DND-41 (cell line): ENCODE measurements at regions not wholly inside any gene's neighbourhood (a gene's known extent, or its start where the extent isn't known, plus 50 kb on each side); places are given as distances from the start of the nearest gene placed in this dataset.

Experiments
- ATAC-seq: fragments of 200-7000 bp; cut with Tn5 transposase; 3 replicates; pipeline ENCODE4 v1.9.1; 2021; ENCODE audit warnings: low read depth; ENCODE audit not compliant: insufficient read depth
- DNase-seq: peaks from one replicate; pipeline ENCODE4 v3.0.0-alpha.2; 2020
- H2AFZ ChIP-seq: 2 replicates; pipeline ENCODE4 v1.6.0; 2012; ENCODE audit warnings: low read depth, low read length
- H3K27ac ChIP-seq: 2 replicates; pipeline ENCODE4 v1.5.1; 2012; ENCODE audit warnings: low read length, inconsistent platforms
- H3K27me3 ChIP-seq: fragments of 200-600 bp; sonication (generic); 2 replicates; pipeline ENCODE4 v1.6.0; 2012; ENCODE audit warnings: low read length, mild to moderate bottlenecking, inconsistent platforms; ENCODE audit not compliant: insufficient read depth, poor library complexity
- H3K36me3 ChIP-seq: 2 replicates; pipeline ENCODE4 v1.5.1; 2012; ENCODE audit warnings: low read length, inconsistent platforms; ENCODE audit not compliant: insufficient read depth
- H3K4me1 ChIP-seq: 2 replicates; pipeline ENCODE4 v1.5.1; 2012; ENCODE audit warnings: mild to moderate bottlenecking, low read length; ENCODE audit not compliant: insufficient read depth
- H3K4me2 ChIP-seq: 2 replicates; pipeline ENCODE4 v1.6.0; 2012; ENCODE audit warnings: mild to moderate bottlenecking, moderate library complexity, low read length, inconsistent platforms; ENCODE audit not compliant: insufficient read depth
- H3K4me3 ChIP-seq, 2 experiments: fragments of 200-600 bp in 1 of 2; shearing (Covaris generic) in 1 of 2; 2 replicates each; pipeline ENCODE4 v1.5.1; 2012 to 2016; ENCODE audit warnings: inconsistent platforms in 2 of 2, low read length in 2 of 2, mild to moderate bottlenecking in 2 of 2, low read depth in 1 of 2, moderate library complexity in 1 of 2
- H3K79me2 ChIP-seq: 2 replicates; pipeline ENCODE4 v1.6.0; 2012; ENCODE audit warnings: low read length, inconsistent platforms; ENCODE audit not compliant: insufficient read depth
- H3K9ac ChIP-seq: 2 replicates; pipeline ENCODE4 v1.6.0; 2012; ENCODE audit warnings: low read depth, mild to moderate bottlenecking, inconsistent platforms, low read length, moderate library complexity
- H3K9me3 ChIP-seq: 2 replicates; pipeline ENCODE4 v1.5.1; 2012; ENCODE audit warnings: low read length, moderate library complexity, mild to moderate bottlenecking, inconsistent platforms; ENCODE audit not compliant: insufficient read depth, severe bottlenecking
- H4K20me1 ChIP-seq: 2 replicates; pipeline ENCODE4 v1.6.0; 2012; ENCODE audit warnings: low read length; ENCODE audit not compliant: insufficient read depth
- CTCF ChIP-seq: IDR thresholded peaks from 2 replicates; pipeline ENCODE4 v1.5.1; 2012; ENCODE audit warnings: borderline replicate concordance, low read length, moderate library complexity, mild to moderate bottlenecking; ENCODE audit not compliant: poor library complexity, severe bottlenecking; ENCODE audit errors: extremely low read depth
- EZH2 ChIP-seq: IDR thresholded peaks from 3 replicates; pipeline ENCODE4 v1.6.1; 2012; ENCODE audit warnings: borderline replicate concordance, low read depth, mild to moderate bottlenecking, moderate library complexity, low read length, inconsistent platforms; ENCODE audit not compliant: severe bottlenecking

GRCh38 chr20:22408521-22409402 lies 175.6 kb downstream of the FOXA2 start:
- Histone ChIP-seq H3K36me3 (no peaks in the 10 kb centered on the region), H3K4me1 (no peaks in the 10 kb centered on the region), H3K27me3 (peaks cover 11% of the 10 kb centered on the region), H3K9me3 (no peaks in the 10 kb centered on the region), H3K4me2 (no peak overlapping the region), H2AFZ (no peak overlapping the region), H3K27ac (no peak overlapping the region), H3K4me3 (no peak overlapping the region), H3K79me2 (no peaks in the 10 kb centered on the region), H4K20me1 (no peaks in the 10 kb centered on the region), H3K9ac (no peak overlapping the region)
- DNase-seq (no peak), ATAC-seq (no peak)
- no peak for TF ChIP-seq EZH2
- no peak for TF ChIP-seq CTCF

DNA sequence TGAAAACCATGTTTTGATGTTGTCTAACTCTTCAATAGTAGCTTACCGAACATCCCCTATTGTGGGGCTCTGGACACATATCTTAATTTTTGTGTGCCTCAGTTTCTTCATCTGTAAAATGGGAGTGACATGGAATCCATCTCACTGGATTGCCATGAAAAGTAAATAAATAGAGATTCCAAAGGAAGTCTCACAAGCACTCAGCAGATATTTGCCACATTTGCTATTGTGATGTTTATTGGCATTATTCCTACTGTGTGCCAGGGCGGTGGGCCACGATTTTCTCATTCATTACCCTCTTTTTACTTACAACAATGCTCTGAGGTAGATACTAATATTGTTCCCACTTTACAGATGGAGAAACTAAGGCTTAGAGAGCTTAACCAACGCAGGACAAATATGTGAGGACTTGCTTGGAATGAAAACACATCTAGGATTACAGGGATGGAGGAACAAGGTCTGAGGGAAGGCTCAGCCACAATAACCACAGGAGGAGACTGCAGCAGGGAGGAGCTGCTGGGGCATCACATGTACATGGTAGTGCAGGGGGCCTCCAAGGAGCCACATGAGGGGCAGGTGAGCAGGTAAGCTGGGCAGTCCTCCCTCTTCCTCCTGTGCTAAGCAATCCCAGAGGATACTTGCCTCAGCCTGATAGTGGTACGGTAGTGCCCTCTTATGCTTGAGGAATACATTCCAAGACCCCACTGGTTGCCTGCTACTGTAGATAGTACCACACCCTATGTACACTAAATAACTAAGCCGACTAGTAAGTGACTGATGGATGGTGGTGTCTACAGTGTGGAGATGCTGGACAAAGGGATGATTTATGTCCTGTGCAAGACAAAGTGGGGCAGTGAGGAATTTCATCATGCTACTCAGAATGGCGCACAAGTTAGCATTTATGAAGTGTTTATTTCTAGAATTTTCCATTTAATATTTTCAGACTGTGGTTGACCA lies 176.9 kb downstream of the FOXA2 start:
- H3K9ac ChIP-seq, result no peak overlapping the region
- H3K36me3 ChIP-seq, result no peaks in the 10 kb centered on the region
- H3K79me2 ChIP-seq, result no peaks in the 10 kb centered on the region
- no peak for DNase-seq
- no peaks in the 10 kb centered on the region for H3K9me3 ChIP-seq
- TF ChIP-seq CTCF (no peak), EZH2 (no peak)
- ATAC-seq, result no peak
- peaks cover 11% of the 10 kb centered on the region for H3K27me3 ChIP-seq
- H3K4me1 ChIP-seq, result no peaks in the 10 kb centered on the region
- no peak overlapping the region for H3K4me2 ChIP-seq
- H4K20me1 ChIP-seq, result no peaks in the 10 kb centered on the region
- no peak overlapping the region for H2AFZ ChIP-seq
- no peak overlapping the region for H3K27ac ChIP-seq
- H3K4me3 ChIP-seq, result no peak overlapping the region

DNA sequence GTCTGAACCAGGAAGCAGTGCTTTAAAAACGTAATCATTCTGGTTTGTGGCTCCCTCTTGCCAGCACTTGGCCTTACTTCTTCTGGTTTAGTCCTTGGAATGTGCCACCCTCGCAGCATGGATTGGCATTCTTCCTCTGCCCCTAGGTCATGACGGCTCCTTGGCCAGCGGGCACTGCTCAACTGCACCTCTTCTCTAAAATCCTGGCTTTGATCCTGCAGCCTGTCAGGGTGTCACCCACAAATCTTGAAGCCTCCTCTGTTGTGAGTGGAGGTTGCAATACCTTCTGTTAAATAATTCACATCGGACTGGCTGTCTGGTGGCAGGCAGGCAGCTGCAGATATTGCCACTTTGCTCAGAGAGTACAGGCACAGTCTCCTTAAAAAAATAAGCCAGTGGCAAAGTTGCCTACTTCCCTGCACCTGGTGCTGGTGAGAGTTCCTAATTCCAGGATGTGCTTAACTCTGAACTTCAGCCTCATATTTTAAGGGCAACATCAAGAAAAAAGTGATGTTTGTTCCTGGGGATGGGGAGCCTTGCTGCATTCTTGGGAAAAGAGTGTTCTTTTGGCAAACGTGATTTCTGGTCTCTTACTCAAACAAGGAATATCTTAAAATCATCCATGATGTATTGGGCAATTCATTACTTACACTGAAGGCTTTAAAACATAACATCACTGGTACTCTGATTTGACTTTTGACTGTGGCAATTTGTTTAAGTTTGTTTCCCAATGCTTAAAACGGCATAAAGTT lies 179.8 kb downstream of the FOXA2 start:
- Histone ChIP-seq H3K4me2 (no peak overlapping the region), H4K20me1 (no peaks in the 10 kb centered on the region), H3K36me3 (no peaks in the 10 kb centered on the region), H3K9ac (no peak overlapping the region), H2AFZ (no peak overlapping the region), H3K27me3 (peaks cover 11% of the 10 kb centered on the region), H3K79me2 (no peaks in the 10 kb centered on the region), H3K4me1 (no peaks in the 10 kb centered on the region), H3K9me3 (no peaks in the 10 kb centered on the region), H3K4me3 (no peak overlapping the region), H3K27ac (no peak overlapping the region)
- no peak for TF ChIP-seq EZH2
- TF ChIP-seq CTCF, result no peak
- DNase-seq (no peak), ATAC-seq (no peak)
